Naive B cell (primary cell): ENCODE measurements at regions not wholly inside any gene's neighbourhood (a gene's known extent, or its start where the extent isn't known, plus 50 kb on each side); places are given as distances from the start of the nearest gene placed in this dataset.

Source experiments
- ATAC-seq, 2 donors: fragments of 150-1000 bp; cut with Tn5 transposase; 2 replicates each; pipeline ENCODE4 v1.10.0; 2021; ENCODE audit warnings: low read depth in 2 of 2, mild to moderate bottlenecking in 2 of 2, moderate library complexity in 2 of 2
- DNase-seq: peaks from one replicate; pipeline ENCODE4 v3.0.0; 2022
- H3K27ac Mint-ChIP-seq, 6 donors: one replicate each; pipeline ENCODE4 v1.8.0; 2020 to 2022; ENCODE audit warnings: mild to moderate bottlenecking in 6 of 6, mixed read lengths in 6 of 6, moderate library complexity in 5 of 6, inconsistent platforms in 2 of 6
- H3K27me3 Mint-ChIP-seq, 3 donors: one replicate each; pipeline ENCODE4 v1.8.0; 2021 to 2022; ENCODE audit warnings: mixed read lengths in 3 of 3, mild to moderate bottlenecking in 1 of 3
- H3K36me3 Mint-ChIP-seq, 2 donors: one replicate each; pipeline ENCODE4 v1.8.0; 2020 to 2022; ENCODE audit warnings: mixed read lengths in 2 of 2, inconsistent platforms in 1 of 2, mild to moderate bottlenecking in 1 of 2
- H3K4me1 Mint-ChIP-seq, 3 donors: one replicate each; pipeline ENCODE4 v1.8.0; 2020 to 2022; ENCODE audit warnings: mixed read lengths in 3 of 3, inconsistent platforms in 1 of 3, mild to moderate bottlenecking in 1 of 3, moderate library complexity in 1 of 3
- H3K4me3 Mint-ChIP-seq, 8 donors: one replicate each; pipeline ENCODE4 v1.8.0; 2020 to 2022; ENCODE audit warnings: mild to moderate bottlenecking in 8 of 8, mixed read lengths in 8 of 8, moderate library complexity in 8 of 8, inconsistent platforms in 2 of 8
- H3K9me3 Mint-ChIP-seq, 7 donors: one replicate each; pipeline ENCODE4 v1.8.0; 2020 to 2022; ENCODE audit warnings: mixed read lengths in 7 of 7, mild to moderate bottlenecking in 5 of 7, inconsistent platforms in 2 of 7, moderate library complexity in 1 of 7

GRCh38 chr12:65759735-65760134 lies 64.5 kb upstream of the HMGA2 start:
- H3K4me3 Mint-ChIP-seq = no peak overlapping the region
- H3K36me3 Mint-ChIP-seq = no peaks in the 10 kb centered on the region
- H3K4me1 Mint-ChIP-seq = no peaks in the 10 kb centered on the region
- no peak for ATAC-seq
- peaks cover 11 to 32% (median 14%) of the 10 kb centered on the region in 3 donors for H3K27me3 Mint-ChIP-seq
- DNase-seq = no peak
- H3K27ac Mint-ChIP-seq = no peak overlapping the region
- peaks cover 0 to 2% (median 0%) of the 10 kb centered on the region in 7 donors for H3K9me3 Mint-ChIP-seq

- H3K4me3 Mint-ChIP-seq = no peak overlapping the region
- H3K36me3 Mint-ChIP-seq = no peaks in the 10 kb centered on the region
- H3K4me1 Mint-ChIP-seq = no peaks in the 10 kb centered on the region
- H3K27ac Mint-ChIP-seq = no peak overlapping the region
- H3K9me3 Mint-ChIP-seq = no peaks in the 10 kb centered on the region
- ATAC-seq (no peak), DNase-seq (no peak)
- peaks cover 9 to 22% (median 10%) of the 10 kb centered on the region in 3 donors for H3K27me3 Mint-ChIP-seq
These were observed 63.0 kb upstream of the HMGA2 start for GRCh38 chr12:65761301-65761700.

GRCh38 chr12:65764325-65764724 lies 60.0 kb upstream of the HMGA2 start:
- Mint-ChIP-seq H3K27ac (no peak overlapping the region), H3K4me3 (no peak overlapping the region)

GRCh38 chr12:65765436-65765813 lies 58.9 kb upstream of the HMGA2 start:
- no peak overlapping the region for H3K4me3 Mint-ChIP-seq
- H3K36me3 Mint-ChIP-seq = no peaks in the 10 kb centered on the region
- ATAC-seq (no peak), DNase-seq (no peak)
- H3K9me3 Mint-ChIP-seq = no peaks in the 10 kb centered on the region
- H3K27ac Mint-ChIP-seq = no peak overlapping the region
- no peaks in the 10 kb centered on the region for H3K4me1 Mint-ChIP-seq
- peaks cover 17 to 26% (median 23%) of the 10 kb centered on the region in 3 donors for H3K27me3 Mint-ChIP-seq

More at GRCh38 chr12:65764325-65764724, 60.0 kb upstream of the HMGA2 start:
- DNase-seq (no peak), ATAC-seq (no peak)
- H3K9me3 Mint-ChIP-seq = no peaks in the 10 kb centered on the region
- peaks cover 14 to 24% (median 20%) of the 10 kb centered on the region in 3 donors for H3K27me3 Mint-ChIP-seq
- no peaks in the 10 kb centered on the region for H3K4me1 Mint-ChIP-seq
- H3K36me3 Mint-ChIP-seq = no peaks in the 10 kb centered on the region

GRCh38 chr12:65769880-65770279 lies 54.4 kb upstream of the HMGA2 start:
- Mint-ChIP-seq H3K4me3 (no peak overlapping the region), H3K27me3 (peaks cover 22 to 31% (median 31%) of the 10 kb centered on the region in 3 donors)

More at GRCh38 chr12:65769880-65770279, 54.4 kb upstream of the HMGA2 start:
- no peaks in the 10 kb centered on the region for H3K36me3 Mint-ChIP-seq
- H3K9me3 Mint-ChIP-seq = peaks cover 0 to 5% (median 0%) of the 10 kb centered on the region in 7 donors
- DNase-seq = no peak
- no peaks in the 10 kb centered on the region for H3K4me1 Mint-ChIP-seq
- no peak for ATAC-seq
- H3K27ac Mint-ChIP-seq = peak overlapping the region in 1 of 6 donors; percentile 90
